T-helper 22 cell (primary cell): ENCODE measurements at regions not wholly inside any gene's neighbourhood (a gene's known extent, or its start where the extent isn't known, plus 50 kb on each side); places are given as distances from the start of the nearest gene placed in this dataset.
"Not testable (repeated sequence)": the region's sequence is repeated elsewhere in the genome, so short reads cannot be mapped to it uniquely, and the experiment has no call there.

Experiments
- DNase-seq: peaks from one replicate; pipeline ENCODE4 v3.0.0-alpha.2; 2020; ENCODE audit warnings: low read depth

GRCh38 chr9:97179616-97180015 is 127.8 kb upstream of the CCDC180 start:
- no peak for DNase-seq

GRCh38 chr9:97176206-97176605 is 131.3 kb upstream of the CCDC180 start:
- DNase-seq, result no peak

- not testable (repeated sequence) for DNase-seq
Observed at GRCh38 chr9:97168174-97168573, 129.2 kb upstream of the CTSV start.

- not testable (repeated sequence) for DNase-seq
Observed at GRCh38 chr9:97166496-97167138, 127.7 kb upstream of the CTSV start.

GRCh38 chr9:97160255-97160654 is 121.3 kb upstream of the CTSV start:
- no peak for DNase-seq

GRCh38 chr9:97158722-97159121 is 119.8 kb upstream of the CTSV start:
- DNase-seq, result not testable (repeated sequence)

GRCh38 chr9:97155441-97155840 is 116.5 kb upstream of the CTSV start:
- not testable (repeated sequence) for DNase-seq

GRCh38 chr9:97153967-97154366 is 115.0 kb upstream of the CTSV start:
- DNase-seq, result no peak

GRCh38 chr9:97153160-97153559 is 114.2 kb upstream of the CTSV start:
- DNase-seq, result not testable (repeated sequence)

GRCh38 chr9:97150471-97150870 is 111.5 kb upstream of the CTSV start:
- DNase-seq, result not testable (repeated sequence)

GRCh38 chr9:97148428-97148827 is 109.5 kb upstream of the CTSV start:
- not testable (repeated sequence) for DNase-seq

- not testable (repeated sequence) for DNase-seq
Observed at GRCh38 chr9:97145680-97146079, 106.7 kb upstream of the CTSV start.

- DNase-seq, result no peak
Observed at GRCh38 chr9:97140566-97140965, 101.6 kb upstream of the CTSV start.

- no peak for DNase-seq
Observed at GRCh38 chr9:97136421-97136820, 97.5 kb upstream of the CTSV start.

- DNase-seq, result not testable (repeated sequence)
Observed at GRCh38 chr9:97133966-97134365, 95.0 kb upstream of the CTSV start.

- DNase-seq, result no peak
Observed at GRCh38 chr9:97132865-97133264, 93.9 kb upstream of the CTSV start.

- not testable (repeated sequence) for DNase-seq
Observed at GRCh38 chr9:97130864-97131263, 91.9 kb upstream of the CTSV start.

- DNase-seq, result not testable (repeated sequence)
Observed at GRCh38 chr9:97130387-97130786, 91.4 kb upstream of the CTSV start.

GRCh38 chr9:97128919-97129318 is 90.0 kb upstream of the CTSV start:
- no peak for DNase-seq

- no peak for DNase-seq
Observed at GRCh38 chr9:97124256-97124655, 85.3 kb upstream of the CTSV start.

GRCh38 chr9:97110696-97111095 is 71.8 kb upstream of the CTSV start:
- no peak for DNase-seq

GRCh38 chr9:97109194-97109811 is 70.4 kb upstream of the CTSV start:
- DNase-seq, result no peak

- DNase-seq, result not testable (repeated sequence)
Observed at GRCh38 chr9:97105220-97105619, 66.3 kb upstream of the CTSV start.
